Large intestine (tissue), 3 donors: ENCODE measurements at regions not wholly inside any gene's neighbourhood (a gene's known extent, or its start where the extent isn't known, plus 50 kb on each side); places are given as distances from the start of the nearest gene placed in this dataset.
A peak's percentile ranks its signal among the peaks of the same experiment; 100 is the strongest.

Experiments used
- DNase-seq, 2 donors: peaks; one replicate each; pipeline versions ENCODE4 v3.0.0 to v3.0.0-alpha.2; 2013
- H3K27ac ChIP-seq: one replicate; pipeline ENCODE4 v1.5.1; 2013; ENCODE audit warnings: low read length
- H3K27me3 ChIP-seq: 2 replicates; pipeline ENCODE4 v1.6.1; 2013; ENCODE audit warnings: low read length; ENCODE audit not compliant: control insufficient read depth, insufficient read depth
- H3K36me3 ChIP-seq: 2 replicates; pipeline ENCODE4 v1.6.1; 2013; ENCODE audit warnings: low read length; ENCODE audit not compliant: control insufficient read depth, insufficient read depth
- H3K4me1 ChIP-seq: one replicate; pipeline ENCODE4 v1.6.1; 2013; ENCODE audit warnings: low read length; ENCODE audit not compliant: control insufficient read depth, insufficient read depth
- H3K4me3 ChIP-seq: one replicate; pipeline ENCODE4 v1.5.1; 2013; ENCODE audit warnings: low read length
- H3K9me3 ChIP-seq: one replicate; pipeline ENCODE4 v1.6.1; 2013; ENCODE audit warnings: mild to moderate bottlenecking, low read depth, low read length, moderate library complexity; ENCODE audit not compliant: control insufficient read depth
- WGBS: methylation state at CpG from one replicate; pipeline ENCODE4 v1.1.5; 2013; ENCODE audit warnings: low lambda C conversion rate; ENCODE audit not compliant: insufficient coverage; 5-methylcytosine and 5-hydroxymethylcytosine counted together

DNA sequence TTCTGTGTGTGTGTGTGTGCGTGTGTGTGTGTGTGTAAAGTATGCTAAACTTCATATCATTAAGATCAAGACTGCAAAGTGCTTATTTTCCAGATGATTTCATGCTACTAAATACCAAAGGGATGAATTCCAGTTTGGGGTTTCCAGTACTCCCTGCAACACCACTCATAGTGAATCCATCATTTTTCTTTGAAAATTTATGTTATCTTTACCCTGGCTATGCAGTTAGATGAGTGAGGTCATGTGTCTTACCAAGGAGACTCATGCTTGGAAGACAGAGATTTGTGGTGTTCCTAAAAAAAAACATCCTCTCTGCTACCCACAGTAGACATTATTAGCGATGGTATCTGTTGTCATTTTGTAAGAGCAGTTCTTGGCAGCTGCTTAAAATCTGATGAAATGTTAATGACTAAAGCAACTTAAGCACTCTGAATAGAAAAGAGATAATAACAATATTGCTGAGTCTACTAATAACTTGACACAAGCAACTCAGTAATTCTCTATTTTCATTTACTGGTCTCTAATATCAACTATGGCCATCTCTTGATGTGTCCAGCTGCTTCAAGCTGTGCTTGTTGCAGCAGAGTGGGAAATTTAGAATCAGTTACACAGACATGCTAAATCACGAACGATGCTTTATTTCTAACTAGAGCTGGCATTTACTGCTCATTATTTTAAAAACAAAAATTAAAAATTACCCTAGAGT, 1953.0 kb upstream of the IGFBP7 start:
- Histone ChIP-seq H3K4me3 (no peak overlapping the region), H3K36me3 (no peaks in the 10 kb centered on the region), H3K9me3 (no peaks in the 10 kb centered on the region), H3K27ac (no peak overlapping the region), H3K27me3 (no peaks in the 10 kb centered on the region), H3K4me1 (no peaks in the 10 kb centered on the region)
- WGBS, result 27% methylated on average over 2 of the region's 4 CpGs
- no peak for DNase-seq

DNA sequence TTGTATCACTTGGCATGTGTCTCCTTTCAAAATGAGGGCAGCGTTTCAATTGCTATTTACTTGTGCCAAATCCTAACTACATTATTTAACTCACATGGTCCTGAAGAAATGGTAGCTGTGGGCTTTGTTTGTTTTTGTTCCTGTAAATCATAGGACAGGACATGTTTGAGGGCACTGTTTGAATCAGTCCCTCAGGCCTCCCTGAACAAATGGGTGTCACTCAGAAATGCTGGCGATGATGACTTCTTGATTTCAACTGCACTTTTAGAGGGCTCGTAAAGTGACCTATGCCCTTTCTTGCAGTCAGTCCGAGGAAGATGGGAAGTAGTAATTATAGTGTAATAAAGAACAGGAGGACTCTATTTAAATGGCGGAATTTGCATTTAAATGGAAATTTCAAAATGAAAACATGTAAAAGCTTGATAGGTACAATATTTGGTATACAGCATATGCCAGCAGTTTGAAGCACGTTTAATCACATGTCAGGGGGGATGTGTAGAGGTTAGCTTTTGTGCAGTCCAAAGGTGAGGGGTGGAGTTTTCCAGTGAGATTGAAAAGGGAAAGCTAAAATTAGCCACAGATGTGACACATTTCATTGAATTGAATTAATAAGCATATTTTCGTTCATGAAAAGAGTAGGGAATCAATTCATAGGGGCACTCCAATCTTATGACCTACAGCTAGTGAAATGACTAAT, 1958.7 kb upstream of the IGFBP7 start:
- no peak overlapping the region for H3K4me3 ChIP-seq
- no peak for DNase-seq
- 76% methylated on average over 2 of the region's 7 CpGs for WGBS

DNA sequence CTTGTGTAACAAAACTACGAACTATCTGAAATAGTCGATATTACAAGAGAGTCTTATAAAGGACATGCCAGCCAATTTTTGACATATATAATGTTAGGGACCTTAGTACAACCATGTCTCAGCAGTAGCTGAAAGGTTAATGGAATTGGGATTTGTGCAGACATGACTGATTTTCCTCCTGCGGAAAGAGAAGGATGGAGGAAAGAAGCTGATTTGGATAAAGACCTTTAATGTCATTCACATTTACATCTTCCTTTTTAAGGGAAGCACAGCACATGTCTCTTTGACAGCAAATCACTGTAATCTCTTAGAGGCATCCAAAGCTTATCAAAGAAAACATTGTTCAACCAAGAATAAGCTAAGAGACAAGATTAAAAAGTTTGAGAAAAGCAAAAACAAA, 1976.2 kb upstream of the IGFBP7 start:
- H3K36me3 ChIP-seq, result no peaks in the 10 kb centered on the region
- H3K9me3 ChIP-seq, result no peaks in the 10 kb centered on the region
- 92% methylated on average over 2 of the region's 3 CpGs for WGBS
- no peak overlapping the region for H3K4me3 ChIP-seq
- no peak for DNase-seq
- H3K27ac ChIP-seq, result no peak overlapping the region
- no peaks in the 10 kb centered on the region for H3K27me3 ChIP-seq
- no peaks in the 10 kb centered on the region for H3K4me1 ChIP-seq

More for the DNA sequence above, 1958.7 kb upstream of the IGFBP7 start:
- Histone ChIP-seq H3K4me1 (no peaks in the 10 kb centered on the region), H3K27ac (no peak overlapping the region), H3K27me3 (no peaks in the 10 kb centered on the region), H3K36me3 (no peaks in the 10 kb centered on the region), H3K9me3 (no peaks in the 10 kb centered on the region)

GRCh38 chr4:59091146-59092142, 1981.3 kb upstream of the IGFBP7 start:
- Histone ChIP-seq H3K36me3 (no peaks in the 10 kb centered on the region), H3K9me3 (no peaks in the 10 kb centered on the region), H3K27ac (no peak overlapping the region), H3K27me3 (no peaks in the 10 kb centered on the region), H3K4me3 (no peak overlapping the region), H3K4me1 (no peaks in the 10 kb centered on the region)
- peak in 1 of 2 donors; percentile 1 for DNase-seq
- WGBS, result 80% methylated on average over 1 of the region's 12 CpGs

DNA sequence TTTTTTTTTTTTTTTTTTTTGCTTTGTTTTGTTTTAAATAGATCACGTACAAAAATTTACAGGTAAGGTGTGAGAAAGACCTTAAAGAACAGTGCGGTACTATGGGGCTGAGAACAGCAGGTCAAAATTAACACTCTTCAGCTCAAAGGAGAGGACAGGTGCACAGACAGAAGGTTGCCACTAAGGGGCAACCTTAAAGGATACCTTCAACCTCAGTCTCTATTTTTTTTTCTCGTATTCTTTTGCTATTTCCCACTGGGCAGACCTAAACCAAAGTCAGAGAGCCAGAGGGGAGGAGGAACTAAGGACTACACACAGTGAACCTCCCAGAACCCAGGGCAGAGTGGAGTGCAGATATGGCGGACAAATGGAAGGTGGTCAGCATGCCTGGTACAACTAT, 1984.3 kb upstream of the IGFBP7 start:
- no peak overlapping the region for H3K27ac ChIP-seq
- no peak overlapping the region for H3K4me3 ChIP-seq
- H3K36me3 ChIP-seq, result no peaks in the 10 kb centered on the region
- no peaks in the 10 kb centered on the region for H3K27me3 ChIP-seq
- DNase-seq, result peak in 1 of 2 donors; percentile 2
- H3K4me1 ChIP-seq, result no peaks in the 10 kb centered on the region
- WGBS, result no CpG with 5 or more reads among the region's 4 CpGs
- H3K9me3 ChIP-seq, result no peaks in the 10 kb centered on the region

- DNase-seq, result no peak
- WGBS, result 67% methylated on average over 1 of the region's 2 CpGs
- H3K36me3 ChIP-seq, result no peaks in the 10 kb centered on the region
- no peaks in the 10 kb centered on the region for H3K27me3 ChIP-seq
- no peaks in the 10 kb centered on the region for H3K9me3 ChIP-seq
- no peaks in the 10 kb centered on the region for H3K4me1 ChIP-seq
- H3K27ac ChIP-seq, result no peak overlapping the region
- no peak overlapping the region for H3K4me3 ChIP-seq
Measured at GRCh38 chr4:59102311-59102710, 1992.1 kb upstream of the IGFBP7 start.

- Histone ChIP-seq H3K36me3 (no peaks in the 10 kb centered on the region), H3K27me3 (no peaks in the 10 kb centered on the region), H3K4me1 (no peaks in the 10 kb centered on the region), H3K4me3 (no peak overlapping the region), H3K9me3 (no peaks in the 10 kb centered on the region), H3K27ac (no peak overlapping the region)
- DNase-seq, result no peak
- 87% methylated on average over 4 of the region's 4 CpGs for WGBS
Measured at GRCh38 chr4:59120287-59120814, 2010.2 kb upstream of the IGFBP7 start.

- Histone ChIP-seq H3K27me3 (no peaks in the 10 kb centered on the region), H3K27ac (no peak overlapping the region), H3K9me3 (no peaks in the 10 kb centered on the region), H3K36me3 (no peaks in the 10 kb centered on the region), H3K4me1 (no peaks in the 10 kb centered on the region), H3K4me3 (no peak overlapping the region)
- no peak for DNase-seq
- no CpG with 5 or more reads among the region's 2 CpGs for WGBS
Measured at GRCh38 chr4:59122626-59123025, 2012.4 kb upstream of the IGFBP7 start.

DNA sequence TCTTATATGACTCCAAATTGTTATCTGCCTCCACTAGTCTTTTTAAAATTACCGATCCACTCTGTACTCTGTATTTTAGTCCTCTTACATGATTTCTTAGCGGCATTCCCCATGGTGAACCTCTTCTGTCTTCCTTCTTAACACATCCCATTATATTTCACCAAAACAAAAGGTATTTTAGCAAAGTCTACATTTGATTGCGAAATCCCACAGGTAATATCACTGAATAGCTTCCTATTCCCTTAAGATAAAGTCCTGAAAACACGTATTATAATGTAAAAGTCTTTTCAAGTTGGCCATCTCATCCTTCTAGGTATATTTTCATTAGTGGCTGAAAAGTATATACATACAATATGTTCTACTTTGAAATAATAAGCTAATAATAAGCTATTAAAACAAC, 2016.0 kb upstream of the IGFBP7 start:
- Histone ChIP-seq H3K9me3 (no peaks in the 10 kb centered on the region), H3K36me3 (no peaks in the 10 kb centered on the region), H3K4me1 (no peaks in the 10 kb centered on the region), H3K27ac (no peak overlapping the region), H3K27me3 (no peaks in the 10 kb centered on the region), H3K4me3 (no peak overlapping the region)
- 89% methylated on average over 2 of the region's 4 CpGs for WGBS
- no peak for DNase-seq

GRCh38 chr4:59127006-59127405, 2016.8 kb upstream of the IGFBP7 start:
- no peaks in the 10 kb centered on the region for H3K9me3 ChIP-seq
- no peaks in the 10 kb centered on the region for H3K27me3 ChIP-seq
- no peaks in the 10 kb centered on the region for H3K4me1 ChIP-seq
- H3K4me3 ChIP-seq, result no peak overlapping the region
- no CpG with 5 or more reads among the region's 5 CpGs for WGBS
- H3K27ac ChIP-seq, result no peak overlapping the region
- no peak for DNase-seq
- H3K36me3 ChIP-seq, result no peaks in the 10 kb centered on the region
